Keratinocyte (primary cell): ENCODE measurements at regions not wholly inside any gene's neighbourhood (a gene's known extent, or its start where the extent isn't known, plus 50 kb on each side); places are given as distances from the start of the nearest gene placed in this dataset.

Experiments
- EZH2 ChIP-seq: IDR thresholded peaks from one replicate; pipeline ENCODE4 v1.6.1; 2012; ENCODE audit warnings: inconsistent platforms, mild to moderate bottlenecking, low read length, moderate library complexity
- TF ChIP-seq, protein P1 (sequence below), 3 experiments: IDR thresholded peaks in 1 of 3; conservative IDR thresholded peaks in 1 of 3; optimal IDR thresholded peaks in 1 of 3; 2 replicates in 2 of 3; 3 replicates in 1 of 3; pipeline versions ENCODE3 to v1.5.1; 2011; ENCODE audit warnings: low read length in 3 of 3, mild to moderate bottlenecking in 3 of 3, moderate library complexity in 2 of 3, control low read depth in 1 of 3, inconsistent platforms in 1 of 3; ENCODE audit not compliant: insufficient read depth in 2 of 3; ENCODE audit errors: extremely low read depth in 1 of 3

DNA sequence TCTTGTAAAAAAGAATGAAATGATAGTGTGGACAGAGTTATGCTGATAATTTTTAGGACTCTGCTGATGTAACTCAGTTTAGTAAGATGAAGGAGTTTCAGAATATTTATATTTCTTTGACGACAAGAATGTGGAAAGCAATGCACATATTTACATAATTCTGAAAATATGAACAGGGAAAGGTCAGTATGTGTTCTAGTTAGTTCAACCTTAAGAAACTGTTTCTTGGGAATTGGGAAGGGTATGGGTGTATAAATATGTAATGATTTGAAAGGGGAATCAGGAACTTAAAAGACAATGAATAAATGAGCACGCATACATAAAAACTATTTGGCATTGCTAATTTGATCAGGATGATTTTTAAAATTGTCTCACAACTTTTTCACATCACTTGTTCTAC, 1226.1 kb downstream of the SI start:
- no peak for TF ChIP-seq EZH2
- TF ChIP-seq, protein P1, sequence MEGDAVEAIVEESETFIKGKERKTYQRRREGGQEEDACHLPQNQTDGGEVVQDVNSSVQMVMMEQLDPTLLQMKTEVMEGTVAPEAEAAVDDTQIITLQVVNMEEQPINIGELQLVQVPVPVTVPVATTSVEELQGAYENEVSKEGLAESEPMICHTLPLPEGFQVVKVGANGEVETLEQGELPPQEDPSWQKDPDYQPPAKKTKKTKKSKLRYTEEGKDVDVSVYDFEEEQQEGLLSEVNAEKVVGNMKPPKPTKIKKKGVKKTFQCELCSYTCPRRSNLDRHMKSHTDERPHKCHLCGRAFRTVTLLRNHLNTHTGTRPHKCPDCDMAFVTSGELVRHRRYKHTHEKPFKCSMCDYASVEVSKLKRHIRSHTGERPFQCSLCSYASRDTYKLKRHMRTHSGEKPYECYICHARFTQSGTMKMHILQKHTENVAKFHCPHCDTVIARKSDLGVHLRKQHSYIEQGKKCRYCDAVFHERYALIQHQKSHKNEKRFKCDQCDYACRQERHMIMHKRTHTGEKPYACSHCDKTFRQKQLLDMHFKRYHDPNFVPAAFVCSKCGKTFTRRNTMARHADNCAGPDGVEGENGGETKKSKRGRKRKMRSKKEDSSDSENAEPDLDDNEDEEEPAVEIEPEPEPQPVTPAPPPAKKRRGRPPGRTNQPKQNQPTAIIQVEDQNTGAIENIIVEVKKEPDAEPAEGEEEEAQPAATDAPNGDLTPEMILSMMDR (optimal IDR thresholded peaks at IDR 0.05 in 1 of 3, IDR thresholded peaks at IDR 0.05 in 1 of 3, conservative IDR thresholded peaks at IDR 0.05 in 1 of 3; ENCODE audit: extremely low read depth in 1 of 3, insufficient read depth in 2 of 3, low read length in 3 of 3): no peak
